ENCODE measurements at regions not wholly inside any gene's neighbourhood (a gene's known extent, or its start where the extent isn't known, plus 50 kb on each side); places are given as distances from the start of the nearest gene placed in this dataset.

GRCh38 chr2:173854141-173854540 is 111.0 kb downstream of the SP3 start:
- TF ChIP-seq CTCF (IDR thresholded peaks at IDR 0.05) (no peak), POLR2A (IDR thresholded peaks at IDR 0.05) (no peak)
